ENCODE measurements at regions not wholly inside any gene's neighbourhood (a gene's known extent, or its start where the extent isn't known, plus 50 kb on each side); places are given as distances from the start of the nearest gene placed in this dataset.

GRCh38 chr21:39033878-39034589 lies 149.2 kb downstream of the PSMG1 start:
- no peak for TF ChIP-seq CTCF (conservative IDR thresholded peaks at IDR 0.05; ENCODE audit: low read depth in 2 of 2)
- no peak for TF ChIP-seq ETS1 (IDR thresholded peaks at IDR 0.05)
- no peak for TF ChIP-seq EZH2 (IDR thresholded peaks at IDR 0.05; ENCODE audit: low read depth, unreplicated experiment)
- no peak for TF ChIP-seq POLR2AphosphoS5 (IDR thresholded peaks at IDR 0.05; ENCODE audit: low read depth)
- no peak for TF ChIP-seq JUNB (IDR thresholded peaks at IDR 0.05; ENCODE audit: unreplicated experiment)
- no peak for TF ChIP-seq CREB1 (CRISPR knock-in tag; IDR thresholded peaks at IDR 0.05; ENCODE audit: low read depth)
- TF ChIP-seq, protein P1, sequence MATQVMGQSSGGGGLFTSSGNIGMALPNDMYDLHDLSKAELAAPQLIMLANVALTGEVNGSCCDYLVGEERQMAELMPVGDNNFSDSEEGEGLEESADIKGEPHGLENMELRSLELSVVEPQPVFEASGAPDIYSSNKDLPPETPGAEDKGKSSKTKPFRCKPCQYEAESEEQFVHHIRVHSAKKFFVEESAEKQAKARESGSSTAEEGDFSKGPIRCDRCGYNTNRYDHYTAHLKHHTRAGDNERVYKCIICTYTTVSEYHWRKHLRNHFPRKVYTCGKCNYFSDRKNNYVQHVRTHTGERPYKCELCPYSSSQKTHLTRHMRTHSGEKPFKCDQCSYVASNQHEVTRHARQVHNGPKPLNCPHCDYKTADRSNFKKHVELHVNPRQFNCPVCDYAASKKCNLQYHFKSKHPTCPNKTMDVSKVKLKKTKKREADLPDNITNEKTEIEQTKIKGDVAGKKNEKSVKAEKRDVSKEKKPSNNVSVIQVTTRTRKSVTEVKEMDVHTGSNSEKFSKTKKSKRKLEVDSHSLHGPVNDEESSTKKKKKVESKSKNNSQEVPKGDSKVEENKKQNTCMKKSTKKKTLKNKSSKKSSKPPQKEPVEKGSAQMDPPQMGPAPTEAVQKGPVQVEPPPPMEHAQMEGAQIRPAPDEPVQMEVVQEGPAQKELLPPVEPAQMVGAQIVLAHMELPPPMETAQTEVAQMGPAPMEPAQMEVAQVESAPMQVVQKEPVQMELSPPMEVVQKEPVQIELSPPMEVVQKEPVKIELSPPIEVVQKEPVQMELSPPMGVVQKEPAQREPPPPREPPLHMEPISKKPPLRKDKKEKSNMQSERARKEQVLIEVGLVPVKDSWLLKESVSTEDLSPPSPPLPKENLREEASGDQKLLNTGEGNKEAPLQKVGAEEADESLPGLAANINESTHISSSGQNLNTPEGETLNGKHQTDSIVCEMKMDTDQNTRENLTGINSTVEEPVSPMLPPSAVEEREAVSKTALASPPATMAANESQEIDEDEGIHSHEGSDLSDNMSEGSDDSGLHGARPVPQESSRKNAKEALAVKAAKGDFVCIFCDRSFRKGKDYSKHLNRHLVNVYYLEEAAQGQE (IDR thresholded peaks at IDR 0.05; ENCODE audit: unreplicated experiment), result no peak
